Erythroblast (primary cell): ENCODE measurements at regions not wholly inside any gene's neighbourhood (a gene's known extent, or its start where the extent isn't known, plus 50 kb on each side); places are given as distances from the start of the nearest gene placed in this dataset.

Source experiments
- DNase-seq, 2 experiments: peaks; one replicate each; lab custom pipeline; 2025; lab: John Stamatoyannopoulos, UW
- GATA1 ChIP-seq: IDR thresholded peaks from 2 replicates; pipeline ENCODE4 v1.6.1; 2011; ENCODE audit warnings: low read depth, mild to moderate bottlenecking, control low read depth, low read length, moderate library complexity
- POLR2A ChIP-seq: IDR thresholded peaks from 2 replicates; pipeline ENCODE4 v1.6.1; 2011; ENCODE audit warnings: mild to moderate bottlenecking, low read length

DNA sequence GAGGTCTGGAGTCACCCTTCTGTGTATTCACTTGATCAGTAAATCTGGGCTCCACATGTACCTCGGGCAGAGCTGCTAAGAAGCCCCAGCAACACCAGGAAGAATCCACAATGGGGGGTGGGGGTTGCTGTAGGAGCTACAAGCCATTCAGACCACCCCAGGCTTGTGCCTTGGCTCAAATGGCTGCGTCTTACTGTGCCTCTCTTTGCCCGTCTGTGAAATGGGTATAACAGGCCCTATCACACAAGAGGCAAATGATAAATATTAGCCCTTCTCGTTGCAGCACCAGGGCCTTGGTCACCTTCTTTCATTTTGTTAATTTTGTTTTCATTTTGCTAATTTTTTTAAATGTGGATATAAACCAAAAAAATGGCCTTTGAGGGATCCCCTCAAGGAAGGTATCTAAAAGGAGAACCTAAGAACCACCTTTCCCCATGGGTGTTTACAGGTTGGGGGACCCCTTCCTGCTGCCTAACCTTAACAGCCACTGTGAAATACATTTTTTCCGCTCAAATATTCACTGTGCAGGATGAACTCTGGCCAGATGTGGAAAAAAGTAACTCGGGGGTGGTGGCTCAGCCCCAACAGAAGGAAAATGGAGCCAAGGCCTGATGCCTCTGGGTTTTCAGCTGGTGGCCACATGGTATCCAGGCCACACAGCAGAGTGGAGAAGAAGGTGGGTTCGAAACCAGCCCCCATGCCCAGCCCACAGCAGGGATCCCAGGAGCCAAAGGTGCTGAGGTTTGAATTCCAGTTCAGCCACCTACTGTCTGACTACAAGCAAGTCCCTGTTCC is 284.0 kb downstream of the MN1 start:
- no peak for TF ChIP-seq POLR2A
- no peak for TF ChIP-seq GATA1
- DNase-seq: no peak

DNA sequence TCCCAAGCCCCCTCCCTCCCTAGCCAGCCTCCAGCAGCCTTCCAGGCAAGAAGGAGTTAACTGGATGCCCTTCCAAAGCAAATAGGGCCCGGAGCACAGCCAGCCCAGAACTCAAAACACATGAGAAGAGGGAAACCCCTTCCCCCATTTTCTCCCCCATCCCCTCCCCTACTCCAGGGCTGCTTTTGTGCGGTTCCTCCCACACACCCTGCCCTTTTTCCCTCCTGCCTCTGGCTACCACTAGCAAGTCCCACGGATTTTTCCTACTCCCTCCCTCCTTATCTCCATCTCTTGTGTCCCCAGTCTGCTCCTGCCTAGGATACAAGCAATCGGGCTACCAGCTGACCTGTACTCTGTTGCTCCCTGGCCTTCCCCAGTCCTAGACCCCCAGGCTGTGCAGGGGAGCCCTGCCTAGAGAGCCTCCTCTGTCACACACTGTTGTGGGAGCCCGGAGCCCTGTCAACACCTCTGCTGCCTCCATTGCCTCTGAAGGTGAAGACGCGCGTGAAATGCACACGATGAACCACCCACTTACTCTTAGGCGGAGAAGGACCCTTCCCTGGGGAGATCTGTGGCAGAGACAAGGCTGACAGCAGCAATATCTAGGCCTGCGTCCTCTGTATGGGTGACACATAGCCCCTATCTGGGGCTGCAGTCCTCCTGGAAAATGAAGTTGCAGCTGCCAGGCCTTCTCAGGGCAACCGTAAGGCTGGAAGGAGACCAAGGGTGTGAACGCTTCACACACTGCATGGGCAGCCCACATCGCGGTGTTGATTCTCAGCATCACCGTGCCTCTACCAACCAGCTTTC is 282.8 kb downstream of the MN1 start:
- no peak for TF ChIP-seq POLR2A
- no peak for TF ChIP-seq GATA1
- no peak for DNase-seq

DNA sequence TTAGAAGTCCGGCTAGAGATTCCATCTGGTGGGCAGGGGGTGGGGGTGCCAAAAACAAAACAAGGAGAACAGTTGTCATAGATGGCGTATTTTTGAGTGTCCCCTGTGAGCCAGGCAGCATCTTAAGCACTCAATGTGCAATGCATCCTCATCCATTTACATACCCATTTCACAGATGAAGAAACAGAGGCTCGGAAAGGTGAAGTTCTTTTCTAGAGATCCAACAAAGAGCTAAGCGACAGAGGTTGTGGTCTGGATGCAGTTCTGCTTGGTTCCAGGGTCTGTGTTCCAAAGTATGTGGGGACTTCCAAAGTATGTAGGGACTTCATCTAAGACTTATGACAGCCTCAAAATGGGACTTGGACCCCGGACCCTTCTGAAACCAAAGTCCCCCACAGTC is 277.8 kb downstream of the MN1 start:
- no peak for TF ChIP-seq GATA1
- no peak for TF ChIP-seq POLR2A
- DNase-seq: no peak

DNA sequence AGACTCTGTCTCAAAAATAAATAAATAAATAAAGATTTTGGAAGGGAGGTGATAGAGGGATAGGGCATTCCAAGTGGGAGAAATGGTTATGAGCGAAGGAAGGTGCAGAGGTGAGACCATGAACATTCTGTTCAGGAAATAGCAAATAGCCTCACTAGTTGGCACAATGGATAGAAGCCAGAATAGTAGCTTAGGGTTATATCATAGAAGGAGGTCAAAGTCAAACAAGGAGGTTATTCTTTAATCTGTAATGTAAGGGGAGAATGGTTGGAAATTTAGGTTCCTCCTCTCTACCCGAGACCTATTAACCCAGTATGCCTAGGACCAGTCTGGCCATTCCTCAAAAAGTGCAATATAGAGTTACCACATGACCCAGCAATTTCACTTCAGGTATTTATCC is 275.8 kb downstream of the MN1 start:
- no peak for TF ChIP-seq GATA1
- TF ChIP-seq POLR2A: no peak
- DNase-seq: no peak

DNA sequence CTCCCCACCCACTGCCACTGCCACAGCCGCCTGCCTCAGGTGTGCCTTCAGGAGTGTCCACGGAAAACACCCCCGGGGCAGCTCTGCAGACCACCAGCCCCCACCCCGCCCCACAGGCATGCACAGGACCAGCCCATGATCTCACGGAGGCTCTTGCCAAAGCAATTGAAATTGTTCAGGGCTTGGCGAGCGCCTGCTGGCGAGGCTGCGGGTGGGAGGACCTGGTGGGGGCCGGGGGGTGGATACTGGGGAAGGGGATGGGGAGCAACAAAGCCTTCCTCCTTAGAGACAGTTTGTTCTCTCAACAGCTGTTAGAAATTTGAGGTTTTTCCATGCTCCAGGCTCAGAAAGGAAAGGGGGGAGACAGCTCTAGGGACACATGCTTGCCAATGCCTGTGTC is 274.7 kb downstream of the MN1 start:
- TF ChIP-seq POLR2A: no peak
- no peak for TF ChIP-seq GATA1
- no peak for DNase-seq

DNA sequence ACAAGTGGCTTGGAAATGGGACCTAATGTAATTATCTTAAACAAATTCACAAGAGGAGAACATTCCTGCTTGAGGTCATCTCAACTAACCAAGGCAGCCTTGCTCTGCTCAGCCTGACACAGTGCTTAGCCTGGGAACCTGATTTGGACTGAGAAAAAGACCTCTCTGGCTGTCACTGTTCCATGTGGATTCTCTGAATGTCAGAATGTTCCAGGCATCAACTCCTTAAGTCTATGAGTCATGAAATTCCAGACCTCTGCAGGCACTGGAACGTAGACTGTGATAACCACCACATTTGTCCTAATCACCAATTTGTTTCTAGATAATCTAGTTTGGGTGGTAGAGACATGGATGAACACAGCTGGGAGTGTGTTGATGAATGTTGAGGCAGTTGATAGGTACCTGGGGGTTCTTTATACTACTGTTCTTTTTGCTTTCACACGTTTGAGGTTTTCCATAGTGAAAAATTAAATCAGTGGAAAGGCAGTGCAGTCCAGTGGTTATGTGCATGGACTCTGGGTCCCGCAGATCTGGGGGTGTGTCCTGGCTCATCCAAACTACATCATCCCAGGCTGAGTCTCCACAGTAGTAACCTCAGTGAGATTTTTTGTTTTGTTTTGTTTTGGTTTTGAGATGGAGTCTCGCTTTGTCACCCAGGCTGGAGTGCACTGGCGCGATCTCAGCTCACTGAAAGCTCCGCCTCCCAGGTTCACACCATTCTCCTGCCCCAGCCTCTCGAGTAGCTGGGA is 269.6 kb downstream of the MN1 start:
- no peak for DNase-seq
- TF ChIP-seq POLR2A (no peak), GATA1 (no peak)

DNA sequence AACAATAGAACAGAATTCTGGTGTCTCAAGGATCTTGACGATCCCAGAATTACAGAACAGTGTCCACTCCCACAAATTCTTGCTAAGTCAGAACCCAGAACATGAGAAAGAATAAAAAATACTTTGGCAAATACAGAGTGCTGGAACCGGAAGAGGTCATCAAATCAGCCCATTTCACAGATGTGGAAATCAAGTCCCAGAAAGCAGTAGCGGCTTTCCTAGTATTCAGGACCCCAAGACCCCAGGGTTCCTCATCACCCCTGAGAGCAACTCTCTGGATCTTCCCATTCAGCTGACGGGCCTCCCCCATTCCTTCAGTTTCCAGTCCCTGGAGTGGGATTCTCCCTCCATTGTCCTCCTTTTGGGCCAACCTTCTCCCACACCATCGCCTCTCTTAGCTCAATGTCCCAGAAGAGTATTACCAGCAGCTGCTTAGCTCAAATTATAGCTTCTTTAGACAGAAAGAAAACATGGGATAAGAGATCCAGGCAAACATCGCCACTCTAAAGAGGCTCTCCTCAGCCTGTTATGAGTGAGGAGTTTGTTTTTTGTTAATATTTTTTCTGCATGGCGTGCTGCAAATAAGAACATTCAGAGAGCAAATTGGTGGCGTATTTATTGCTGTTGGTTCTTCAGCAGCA is 268.3 kb downstream of the MN1 start:
- TF ChIP-seq GATA1 (no peak), POLR2A (no peak)
- no peak for DNase-seq

DNA sequence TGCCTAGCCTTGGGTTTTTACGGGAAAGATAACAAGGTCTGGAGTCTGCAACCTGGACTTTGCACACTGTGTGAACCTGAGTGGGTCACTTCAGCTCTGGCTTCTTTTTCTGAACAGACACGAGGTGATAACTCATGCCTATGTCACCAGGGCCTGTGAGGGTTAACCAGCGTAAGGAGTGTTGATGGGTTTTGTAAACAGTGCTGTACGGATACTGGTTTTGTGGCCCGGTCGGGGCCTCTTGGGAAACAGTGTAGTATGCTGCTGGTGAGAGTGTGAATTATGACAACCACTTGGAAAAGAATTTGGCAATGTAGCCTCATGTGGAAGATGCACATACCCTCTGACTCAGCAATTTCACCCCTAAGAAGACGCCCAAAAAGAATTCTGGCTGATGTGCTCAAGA is 266.8 kb downstream of the MN1 start:
- TF ChIP-seq POLR2A (no peak), GATA1 (no peak)
- DNase-seq: no peak

DNA sequence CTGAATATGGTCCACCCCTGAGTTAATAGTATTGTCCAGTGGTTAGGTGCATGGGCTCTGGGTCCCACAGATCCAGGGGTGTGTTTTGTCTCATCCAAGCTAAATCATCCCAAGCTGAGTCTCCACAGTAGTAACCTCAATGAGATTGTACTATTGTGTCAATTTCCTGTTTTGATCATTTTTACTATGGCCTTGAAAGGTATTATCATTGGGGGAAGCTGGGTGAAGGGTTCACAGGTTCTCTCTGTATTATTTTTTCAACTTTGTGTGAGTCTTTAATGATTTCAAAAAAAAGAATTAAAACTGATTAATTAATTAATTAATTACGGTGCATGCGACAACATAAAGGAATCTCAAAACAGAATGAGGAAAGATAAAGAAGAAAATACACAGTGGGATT is 266.1 kb downstream of the MN1 start:
- no peak for DNase-seq

DNA sequence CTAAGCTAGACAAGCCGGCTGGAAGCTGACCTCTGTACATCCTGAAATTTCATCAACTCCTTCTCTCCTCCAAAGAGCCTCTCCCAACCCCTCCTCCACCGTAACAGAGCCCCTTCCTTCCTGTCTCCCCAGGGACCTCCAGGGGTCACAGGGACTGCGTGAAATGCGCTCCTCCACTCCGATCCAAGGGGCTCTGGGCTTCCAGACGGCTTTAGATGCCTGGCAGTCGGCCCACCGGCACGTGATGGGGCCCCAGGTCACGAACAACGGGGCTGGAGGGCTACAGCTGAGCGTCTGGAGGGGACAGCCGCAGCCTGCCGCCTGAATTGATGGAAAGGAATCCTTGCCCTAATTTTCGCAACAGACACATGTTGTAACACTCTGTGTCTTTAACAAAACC is 264.1 kb downstream of the MN1 start:
- TF ChIP-seq GATA1 (no peak), POLR2A (no peak)
- DNase-seq: no peak

More for the DNA sequence above, 266.1 kb downstream of the MN1 start:
- TF ChIP-seq POLR2A (no peak), GATA1 (no peak)

DNA sequence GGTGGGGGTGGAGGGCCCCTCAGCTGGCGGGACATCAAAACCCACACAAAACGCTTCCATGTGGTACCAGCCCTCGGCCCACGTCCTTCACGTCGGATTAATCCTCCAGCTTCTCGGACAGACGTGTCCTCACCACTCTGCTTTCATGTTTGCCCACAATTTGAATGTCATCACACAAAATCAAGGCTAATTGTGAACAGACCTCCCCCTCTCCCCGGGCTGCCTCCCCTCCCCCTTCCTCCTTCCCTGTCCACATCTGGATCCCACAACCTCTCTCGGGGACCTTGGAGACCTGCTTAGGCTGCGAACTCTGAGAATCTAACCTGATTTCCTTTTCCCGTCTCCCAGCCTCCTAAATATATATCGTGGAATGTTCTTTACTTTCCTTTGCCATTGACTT is 262.9 kb downstream of the MN1 start:
- no peak for TF ChIP-seq POLR2A
- no peak for TF ChIP-seq GATA1
- no peak for DNase-seq

DNA sequence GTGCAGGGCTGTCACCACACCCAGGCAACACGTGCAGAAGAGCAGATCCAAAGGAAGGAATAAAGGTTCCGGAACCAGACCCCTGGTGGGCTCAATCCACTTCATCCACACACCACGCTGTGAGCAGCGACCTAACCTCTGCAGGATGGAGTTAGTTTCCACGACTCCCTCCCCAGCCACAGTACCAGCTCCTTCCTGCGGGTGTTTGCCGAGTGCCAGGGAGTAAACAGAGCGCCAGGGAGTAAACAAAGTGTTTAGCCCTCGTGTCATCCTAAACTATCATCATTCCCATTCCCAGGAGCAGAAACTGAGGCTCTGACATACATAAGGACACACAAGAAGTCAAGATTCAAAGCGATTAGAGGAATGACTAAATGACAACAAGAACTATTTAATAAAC is 261.3 kb downstream of the MN1 start:
- DNase-seq: no peak
- TF ChIP-seq GATA1 (no peak), POLR2A (no peak)

DNA sequence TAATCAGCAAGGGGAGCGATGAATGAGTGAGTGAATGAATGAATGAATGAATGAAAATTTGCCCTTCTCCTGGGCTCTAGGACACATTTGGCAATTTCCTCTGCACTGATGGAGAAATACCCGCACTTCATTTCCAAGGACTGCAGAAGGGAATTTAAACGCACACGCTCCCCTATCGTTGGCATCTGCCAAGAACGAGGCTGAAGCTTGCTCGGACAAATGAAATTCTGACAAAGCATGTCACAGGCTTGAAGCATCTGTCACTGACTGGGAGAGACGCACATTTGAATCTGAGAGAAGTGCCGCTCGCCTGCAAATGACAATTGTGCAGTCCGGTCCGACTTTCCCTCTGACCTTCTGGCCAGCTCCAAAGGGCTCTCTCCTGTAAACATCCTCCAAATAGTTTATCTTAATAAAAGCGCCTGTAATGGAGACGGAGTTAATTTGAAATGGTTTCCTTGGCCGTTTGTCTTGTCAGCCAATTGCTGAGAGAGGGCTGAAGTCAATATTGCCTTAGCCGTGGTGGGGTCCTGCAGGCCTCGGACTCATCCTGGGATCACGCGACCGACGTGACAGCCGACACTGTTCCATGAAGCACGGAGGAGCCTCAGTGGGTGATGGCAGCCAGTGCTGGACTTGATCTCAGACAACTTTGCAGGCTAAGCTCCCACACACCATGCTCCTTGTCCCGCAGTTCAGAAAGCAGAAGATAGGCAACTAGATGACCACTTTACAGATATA is 260.7 kb downstream of the MN1 start:
- no peak for TF ChIP-seq POLR2A
- no peak for TF ChIP-seq GATA1

DNA sequence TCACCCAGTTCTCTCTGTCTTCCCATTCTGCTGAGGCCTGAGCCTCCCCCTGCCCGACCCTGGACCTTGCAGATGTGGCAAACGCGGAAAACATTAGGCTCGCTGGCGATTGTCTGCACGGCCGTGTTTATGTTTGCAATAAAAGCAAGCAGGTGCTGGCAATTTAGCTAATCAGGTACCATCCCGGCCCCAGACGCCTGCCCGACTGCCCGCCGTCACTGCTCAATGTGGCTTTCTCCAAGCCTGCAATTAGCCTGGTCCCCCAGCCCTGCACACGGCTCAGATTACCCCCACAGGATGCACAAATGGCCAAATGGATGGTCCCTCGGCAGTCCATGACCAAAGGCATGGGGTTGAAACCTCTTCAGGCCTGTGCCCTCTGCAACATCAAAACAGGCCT is 259.7 kb downstream of the MN1 start:
- TF ChIP-seq POLR2A (no peak), GATA1 (no peak)
- DNase-seq: no peak

More for the DNA sequence above, 260.7 kb downstream of the MN1 start:
- no peak for DNase-seq
